HG02943 (cell line): ENCODE measurements at regions not wholly inside any gene's neighbourhood (a gene's known extent, or its start where the extent isn't known, plus 50 kb on each side); places are given as distances from the start of the nearest gene placed in this dataset.
"Not testable (repeated sequence)": the region's sequence is repeated elsewhere in the genome, so short reads cannot be mapped to it uniquely, and the experiment has no call there.

Source experiments
- ATAC-seq: cut with Tn5 transposase; IDR thresholded peaks from one replicate; pipeline ENCODE4 v1.9.1; 2021; ENCODE audit warnings: mild to moderate bottlenecking, low read depth, moderate library complexity; ENCODE audit not compliant: unreplicated experiment

- ATAC-seq, result no peak
Observed at GRCh38 chr11:28794405-28794804, 686.2 kb downstream of the METTL15 start.

DNA sequence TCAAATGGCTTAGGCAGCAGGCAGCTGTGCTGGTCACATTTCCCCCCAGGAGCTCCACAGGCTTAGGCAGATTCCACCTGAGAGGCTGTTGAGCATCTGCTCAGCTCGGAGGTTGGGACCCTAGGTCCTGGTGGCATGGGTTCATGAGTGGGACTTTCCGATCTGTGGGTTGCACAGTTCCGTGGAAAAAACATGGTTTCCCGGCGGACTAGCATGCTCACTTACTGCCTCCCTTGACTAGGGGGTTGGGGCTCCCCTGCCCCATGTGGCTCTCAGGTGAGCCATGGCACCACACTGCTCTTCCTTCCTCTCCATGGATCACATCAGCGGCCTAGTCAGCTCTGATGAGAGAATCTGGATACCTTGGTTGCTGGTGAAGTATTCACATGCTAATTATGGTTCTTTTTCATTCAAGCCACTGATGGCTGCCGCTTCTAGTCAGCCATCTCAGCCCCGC lies 685.1 kb downstream of the METTL15 start:
- ATAC-seq, result no peak

- ATAC-seq, result no peak
Observed at GRCh38 chr11:28792856-28793255, 684.7 kb downstream of the METTL15 start.

GRCh38 chr11:28787897-28788296 lies 679.7 kb downstream of the METTL15 start:
- not testable (repeated sequence) for ATAC-seq

GRCh38 chr11:28777126-28777525 lies 668.9 kb downstream of the METTL15 start:
- ATAC-seq, result no peak

- ATAC-seq, result no peak
Observed at GRCh38 chr11:28773606-28774005, 665.4 kb downstream of the METTL15 start.

DNA sequence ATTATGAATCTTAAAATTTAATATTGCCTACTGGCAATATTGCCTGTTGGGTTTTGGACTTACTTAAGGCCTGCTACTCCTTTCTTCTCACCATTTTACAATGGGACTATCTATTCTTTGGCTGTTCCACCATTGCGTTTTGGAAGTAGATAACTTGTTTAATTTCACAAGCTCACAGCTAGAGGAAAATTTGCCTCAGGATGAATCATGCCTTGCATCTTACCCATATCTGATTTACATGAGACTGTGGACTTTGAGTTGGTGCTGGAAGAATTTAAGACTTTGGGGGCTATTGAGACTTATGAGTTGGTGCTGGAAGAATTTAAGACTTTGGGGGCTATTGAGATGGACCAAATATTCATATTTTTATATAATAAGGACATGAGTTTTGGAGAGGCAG lies 662.6 kb downstream of the METTL15 start:
- no peak for ATAC-seq

DNA sequence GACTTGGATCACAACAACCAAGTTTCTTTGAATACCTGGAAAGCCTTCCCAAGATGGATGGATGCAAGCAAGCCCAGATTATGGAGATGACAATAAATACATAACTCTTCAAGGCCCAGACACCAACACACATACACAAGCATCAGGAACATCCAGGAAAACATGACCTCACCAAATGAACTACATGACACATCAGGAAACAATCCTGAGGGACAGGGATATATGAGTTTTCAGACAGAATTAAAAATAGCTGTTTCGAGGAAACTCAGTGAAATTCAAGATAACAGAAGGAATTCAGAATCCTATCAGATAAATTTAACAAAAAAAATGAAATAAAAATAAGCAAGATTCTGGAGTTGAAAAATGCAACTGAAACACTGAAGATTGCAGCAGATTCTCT lies 659.4 kb downstream of the METTL15 start:
- ATAC-seq, result no peak

GRCh38 chr11:28763876-28764275 lies 655.7 kb downstream of the METTL15 start:
- no peak for ATAC-seq

- ATAC-seq, result no peak
Observed at GRCh38 chr11:28763151-28763550, 655.0 kb downstream of the METTL15 start.

DNA sequence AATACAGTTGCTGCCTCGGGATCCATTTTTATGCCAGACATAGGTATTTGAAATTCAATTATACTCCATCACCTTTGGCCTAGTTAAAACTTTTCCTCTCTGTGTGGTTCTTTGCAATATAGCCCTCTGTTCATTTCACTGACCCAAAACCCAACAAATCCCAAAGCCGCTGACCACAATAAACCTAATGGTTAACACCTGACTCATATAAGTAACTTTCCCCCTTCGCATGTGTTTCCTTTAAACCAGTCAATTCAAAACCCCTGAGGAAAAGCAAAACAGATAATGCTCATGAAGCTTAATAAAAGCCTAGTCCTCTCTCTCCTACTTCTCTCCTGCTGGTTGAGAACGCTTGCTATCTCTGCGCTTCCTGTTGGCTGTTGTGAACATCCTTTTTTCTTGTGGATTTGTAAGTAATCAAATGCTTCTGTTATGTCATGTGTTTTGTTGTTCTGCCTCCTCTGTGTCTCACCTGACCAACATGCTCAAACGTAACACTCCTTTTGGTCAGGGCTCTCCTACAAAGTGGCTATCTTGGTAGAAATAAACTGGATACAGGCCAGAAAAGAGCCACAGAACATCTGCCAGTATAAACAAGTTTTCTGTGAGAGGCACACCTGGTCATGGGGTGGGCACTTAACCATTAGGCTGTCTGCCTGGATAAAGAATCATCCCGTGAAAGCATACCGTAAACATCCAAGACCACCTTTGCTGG lies 652.6 kb downstream of the METTL15 start:
- ATAC-seq, result no peak

DNA sequence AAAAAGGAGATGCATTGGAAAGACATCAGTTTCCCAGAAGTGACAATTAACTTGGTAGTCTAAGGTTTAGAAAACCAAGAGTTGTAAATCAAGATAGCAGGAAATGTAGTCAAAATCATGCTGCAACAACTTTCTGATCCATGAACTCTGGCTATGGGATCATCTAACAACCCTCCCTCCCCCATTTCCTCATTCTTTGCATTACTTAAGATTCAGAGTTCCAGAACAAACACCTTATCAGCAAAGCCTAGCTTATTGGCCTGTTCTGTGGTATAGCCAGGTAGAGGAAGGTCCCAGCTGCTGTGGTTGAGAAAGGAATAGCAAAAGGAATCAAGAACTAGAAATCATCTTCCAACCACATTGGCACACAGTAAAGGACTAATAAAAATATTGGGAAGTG lies 651.1 kb downstream of the METTL15 start:
- ATAC-seq, result no peak

GRCh38 chr11:28757725-28758515 lies 649.7 kb downstream of the METTL15 start:
- no peak for ATAC-seq

DNA sequence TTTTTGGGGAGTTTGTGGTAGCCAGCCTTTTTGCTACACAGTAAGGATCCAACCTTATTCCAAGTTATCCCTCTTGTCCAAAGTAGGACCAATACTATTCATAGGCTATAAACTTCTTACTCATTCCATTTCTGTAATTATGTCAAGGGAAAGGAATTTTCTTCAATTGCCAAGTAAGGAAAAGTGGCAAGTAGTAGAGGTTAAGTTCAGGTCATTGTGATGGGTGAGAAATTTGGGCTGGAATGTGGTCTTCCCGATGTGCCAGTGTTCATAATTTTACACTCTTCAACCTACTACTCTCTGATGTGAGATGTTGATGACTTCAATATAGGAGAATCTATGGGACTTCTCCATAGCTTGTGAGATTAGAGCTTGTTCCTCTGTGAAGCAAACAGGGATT lies 648.8 kb downstream of the METTL15 start:
- no peak for ATAC-seq

- ATAC-seq, result no peak
Observed at GRCh38 chr11:28743061-28743550, 634.9 kb downstream of the METTL15 start.

GRCh38 chr11:28739489-28740280 lies 631.5 kb downstream of the METTL15 start:
- ATAC-seq, result no peak

DNA sequence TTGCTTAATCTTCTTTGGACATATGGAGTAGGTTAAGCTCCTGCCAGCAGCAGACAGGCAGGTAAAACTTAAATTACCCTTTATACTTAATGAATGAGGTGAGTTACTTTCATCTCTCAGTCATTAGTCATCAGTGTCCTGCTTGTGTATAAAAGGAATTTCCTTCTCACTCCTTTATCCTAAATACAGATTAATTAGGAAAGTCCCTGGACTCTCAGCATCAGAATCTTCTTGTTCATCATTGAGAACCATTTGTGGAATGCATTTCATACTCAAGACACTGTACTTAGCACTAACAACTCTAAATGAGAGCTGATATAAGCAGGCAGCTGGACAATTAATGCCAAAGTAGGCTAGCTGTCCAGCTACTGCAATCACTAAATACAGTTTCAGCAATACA lies 630.4 kb downstream of the METTL15 start:
- ATAC-seq, result no peak

- ATAC-seq, result no peak
Observed at GRCh38 chr11:28736256-28736655, 628.1 kb downstream of the METTL15 start.

- no peak for ATAC-seq
Observed at GRCh38 chr11:28735511-28735910, 627.3 kb downstream of the METTL15 start.

- ATAC-seq, result no peak
Observed at GRCh38 chr11:28730889-28731288, 622.7 kb downstream of the METTL15 start.

GRCh38 chr11:28730336-28730735 lies 622.1 kb downstream of the METTL15 start:
- no peak for ATAC-seq
